CD4-positive, alpha-beta T cell treated with Interferon gamma for 1 hour (primary cell): ENCODE measurements at regions not wholly inside any gene's neighbourhood (a gene's known extent, or its start where the extent isn't known, plus 50 kb on each side); places are given as distances from the start of the nearest gene placed in this dataset.

Experiments
- DNase-seq: peaks from one replicate; pipeline ENCODE4 v3.0.0-alpha.2; 2020

DNA sequence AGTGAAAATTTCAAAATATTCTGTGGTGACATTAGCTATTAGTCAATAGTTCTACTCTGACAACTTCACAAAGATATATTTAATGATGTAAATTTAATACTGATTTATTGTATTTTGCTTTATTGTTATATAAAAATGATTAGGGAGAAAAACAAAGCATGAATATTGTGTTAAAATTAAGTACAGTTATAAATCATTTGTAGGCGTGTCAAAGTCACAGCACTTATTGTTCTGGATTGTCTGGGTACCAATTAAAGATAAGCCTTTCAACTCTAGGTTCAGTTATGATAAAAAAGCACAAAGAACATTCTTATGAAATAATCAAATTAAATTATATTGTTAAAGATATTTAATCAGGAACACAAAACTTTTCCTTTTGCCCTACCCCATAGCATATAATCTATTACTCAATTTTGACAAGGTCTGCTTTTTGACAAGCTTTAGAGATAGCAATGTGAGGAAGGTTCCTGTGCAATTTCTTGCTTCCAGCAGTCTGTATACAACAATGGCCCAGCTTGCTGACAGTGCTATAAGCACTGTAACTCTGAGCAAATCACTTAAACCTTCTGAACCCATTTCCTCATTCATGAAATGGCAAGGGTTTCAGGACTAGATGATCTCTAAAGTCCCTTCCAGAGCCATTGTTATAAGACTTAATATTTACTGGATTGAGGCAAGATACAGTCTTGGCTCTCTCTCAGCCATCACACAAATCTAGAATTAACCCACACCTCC is 910.3 kb upstream of the LCORL start:
- DNase-seq = no peak

DNA sequence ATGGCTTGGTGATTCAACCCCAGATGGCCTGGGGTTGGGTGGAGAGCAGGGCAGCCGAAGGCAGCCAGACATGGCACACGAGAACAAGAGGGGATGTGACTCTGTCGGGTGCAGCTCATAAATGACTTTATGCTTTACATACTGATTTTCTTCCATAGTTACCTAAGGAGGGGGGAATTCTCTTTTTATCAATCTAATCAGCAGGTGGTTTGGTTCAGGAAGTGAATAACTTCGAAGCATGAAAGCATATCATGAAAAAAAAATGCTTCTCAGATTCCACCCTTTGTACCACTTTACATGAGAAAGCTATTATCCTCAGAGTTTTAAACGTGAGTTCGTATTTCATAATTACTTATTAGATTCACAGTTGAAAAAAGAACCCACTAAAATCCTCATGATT is 908.9 kb upstream of the LCORL start:
- no peak for DNase-seq

DNA sequence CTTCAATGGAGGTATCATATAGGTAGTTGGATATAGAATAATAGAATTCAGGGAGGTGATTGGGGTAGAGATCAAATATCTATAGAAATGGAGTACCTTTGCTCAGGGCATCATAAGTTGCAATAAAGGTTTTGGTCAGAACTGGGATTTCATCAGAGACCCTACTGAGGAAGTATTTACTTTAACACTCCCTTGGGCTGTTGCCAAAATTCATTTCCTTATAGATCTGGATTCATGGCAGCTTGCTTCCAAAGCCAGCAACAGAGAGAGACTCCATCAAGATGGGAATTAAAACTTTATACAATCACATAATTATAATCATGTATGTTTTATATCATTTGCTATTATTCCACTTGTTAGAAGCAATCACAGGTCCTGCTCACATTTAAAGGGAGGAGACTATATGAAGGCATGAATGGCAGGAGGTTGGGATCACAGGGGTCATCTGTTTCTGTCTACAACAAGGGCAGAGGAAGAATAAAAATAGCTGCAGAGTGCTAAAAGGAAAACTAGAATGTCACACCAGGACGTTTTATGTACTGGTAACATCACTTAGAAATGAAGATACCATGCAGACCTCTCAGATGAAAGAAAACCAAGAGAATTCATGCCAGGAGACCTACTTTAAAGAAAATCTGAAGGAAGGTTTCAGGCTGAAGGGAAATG is 902.1 kb upstream of the LCORL start:
- no peak for DNase-seq

DNA sequence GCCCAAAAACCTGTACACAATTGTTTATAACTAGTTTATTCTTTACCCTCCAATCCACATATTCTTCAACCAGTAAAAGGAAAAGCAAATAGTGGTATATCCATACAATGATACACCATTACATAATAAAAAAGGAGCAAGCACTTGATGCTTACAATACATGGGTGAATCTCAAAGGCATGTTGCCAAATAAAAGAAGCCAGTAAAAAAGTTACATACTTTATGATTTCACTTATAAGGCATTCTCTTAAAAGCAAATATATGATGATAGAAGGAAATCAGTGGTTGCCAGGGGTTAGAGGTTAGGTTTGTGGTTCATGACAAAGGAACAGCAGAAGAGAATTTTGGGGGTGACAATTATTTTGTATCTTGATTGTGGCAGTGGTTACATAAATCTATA is 896.1 kb upstream of the LCORL start:
- DNase-seq = no peak

DNA sequence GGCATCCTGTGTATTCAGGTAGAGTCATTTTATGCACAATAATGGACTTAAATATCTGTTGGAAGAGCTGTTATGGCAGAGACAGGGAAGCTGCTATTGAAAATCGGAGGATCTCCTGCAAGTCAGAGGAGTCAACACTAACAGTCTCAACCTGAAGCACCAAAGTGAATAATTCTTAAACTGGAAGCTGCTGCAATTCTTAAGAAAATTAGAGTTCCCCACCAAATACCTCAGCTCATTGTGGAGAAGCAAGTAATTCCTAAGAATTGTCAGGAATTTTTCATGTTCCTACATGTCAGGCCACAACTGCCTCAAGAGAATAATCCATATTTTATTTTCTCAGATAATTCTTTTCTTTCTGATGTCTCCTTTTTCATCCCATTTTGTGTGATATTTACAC is 892.6 kb upstream of the LCORL start:
- no peak for DNase-seq

DNA sequence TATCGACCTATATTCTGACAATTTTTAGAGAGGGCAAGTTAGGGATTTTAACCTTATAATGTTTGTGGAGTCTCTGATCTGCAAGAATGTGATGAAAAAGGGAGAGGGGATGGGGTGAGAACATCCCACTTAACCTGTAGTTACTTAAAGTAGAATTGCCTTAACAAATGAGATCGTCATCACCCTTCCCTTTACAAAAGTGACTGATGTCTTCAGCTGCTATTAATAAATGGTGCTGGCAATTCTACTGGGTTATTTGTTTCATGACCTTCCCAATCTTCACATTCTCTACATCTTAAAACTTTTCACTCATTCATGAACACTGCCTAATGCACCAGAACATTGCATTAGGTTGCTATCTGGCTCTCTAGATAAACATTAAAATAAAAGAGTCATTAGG is 873.4 kb upstream of the LCORL start:
- DNase-seq = no peak

DNA sequence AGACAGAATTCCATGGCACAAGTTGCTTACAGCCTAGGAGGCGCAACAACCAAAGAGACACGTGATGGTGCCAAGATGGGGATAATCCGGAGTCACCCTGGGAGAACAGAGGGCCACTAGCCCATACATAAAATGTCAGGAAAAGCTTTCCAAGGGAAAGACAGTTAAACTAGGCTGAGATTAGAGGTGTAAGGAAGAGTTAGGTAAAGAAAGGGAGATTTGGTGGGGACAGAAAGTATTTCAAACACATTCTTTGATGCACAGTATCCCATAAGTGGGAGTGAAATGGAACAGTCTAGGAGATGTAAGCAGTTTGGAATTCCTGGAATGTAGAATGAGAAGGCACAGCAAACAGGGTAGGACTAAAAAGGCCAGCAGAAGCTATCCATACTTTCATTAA is 860.9 kb upstream of the LCORL start:
- no peak for DNase-seq

DNA sequence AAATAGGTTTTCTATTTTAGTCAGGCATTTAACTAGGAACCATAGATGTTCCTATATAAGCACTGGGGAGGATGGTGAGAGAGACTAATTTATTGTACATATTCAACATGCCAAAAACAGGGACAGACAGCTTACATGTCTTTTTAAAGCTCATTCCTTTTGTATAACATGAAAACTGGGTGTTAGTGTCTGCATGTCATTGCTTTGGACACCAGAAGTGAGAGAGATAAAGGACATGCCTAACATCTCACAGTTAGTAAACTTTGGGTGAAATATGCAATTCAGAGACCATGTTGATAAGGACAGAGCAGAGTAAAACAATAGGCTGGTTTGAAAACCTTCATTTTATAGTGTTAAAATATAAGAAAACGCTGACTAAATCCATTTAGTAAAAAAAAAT is 860.0 kb upstream of the LCORL start:
- DNase-seq = no peak

DNA sequence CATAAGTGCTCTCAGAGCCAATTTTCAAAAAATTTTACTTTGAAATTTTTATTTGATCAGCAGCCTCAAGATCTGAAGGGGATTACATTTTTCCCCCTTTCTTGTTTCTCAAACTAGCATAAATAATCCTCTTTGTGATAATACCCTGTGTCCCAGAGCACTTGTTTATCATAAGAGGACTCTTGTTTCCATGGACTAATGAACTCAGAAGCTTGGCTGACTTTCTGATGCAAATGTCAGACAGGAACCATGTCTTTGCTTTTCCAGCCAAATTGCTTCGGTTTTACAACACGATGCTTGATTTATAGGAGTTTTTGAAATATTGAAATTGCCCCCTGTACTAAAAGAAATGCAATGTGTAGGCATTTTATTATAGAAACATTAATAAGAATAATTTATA is 859.3 kb upstream of the LCORL start:
- no peak for DNase-seq

DNA sequence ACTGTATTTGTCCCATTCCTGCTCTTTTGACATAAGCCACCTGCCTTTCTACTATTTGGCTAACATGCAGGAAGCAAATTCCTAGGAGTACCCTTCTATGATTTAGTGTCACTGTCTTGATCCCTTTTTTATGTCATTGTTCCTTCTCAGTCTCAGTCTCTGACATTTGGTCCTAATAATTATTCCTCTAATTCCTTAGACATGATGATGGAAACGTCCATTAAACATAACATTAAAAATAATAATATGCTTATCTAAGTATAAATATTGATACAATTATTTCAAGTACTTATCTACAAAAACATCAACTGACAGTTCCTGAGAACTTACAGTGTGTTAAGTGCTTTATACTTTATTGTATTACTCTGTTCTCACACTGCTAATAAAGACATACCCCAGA is 857.0 kb upstream of the LCORL start:
- no peak for DNase-seq

DNA sequence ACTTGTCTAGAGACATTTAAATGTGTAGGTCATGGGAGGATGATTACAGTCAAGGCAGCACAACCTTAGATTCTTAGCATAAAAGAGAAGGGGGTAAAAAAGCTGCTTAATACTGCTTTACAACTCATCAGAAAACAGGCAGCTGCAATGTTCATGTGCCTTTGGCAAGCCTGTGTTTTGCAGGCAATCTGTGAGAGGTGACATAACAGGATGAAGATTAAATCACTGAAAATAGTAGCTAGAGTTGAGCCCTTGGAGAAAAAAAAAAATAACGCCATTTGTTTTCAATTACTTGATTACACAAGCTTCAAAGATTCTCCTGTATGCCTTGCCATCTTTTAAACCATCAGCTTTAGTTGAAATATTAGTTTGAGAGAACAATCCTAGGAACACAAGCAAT is 847.6 kb upstream of the LCORL start:
- no peak for DNase-seq

DNA sequence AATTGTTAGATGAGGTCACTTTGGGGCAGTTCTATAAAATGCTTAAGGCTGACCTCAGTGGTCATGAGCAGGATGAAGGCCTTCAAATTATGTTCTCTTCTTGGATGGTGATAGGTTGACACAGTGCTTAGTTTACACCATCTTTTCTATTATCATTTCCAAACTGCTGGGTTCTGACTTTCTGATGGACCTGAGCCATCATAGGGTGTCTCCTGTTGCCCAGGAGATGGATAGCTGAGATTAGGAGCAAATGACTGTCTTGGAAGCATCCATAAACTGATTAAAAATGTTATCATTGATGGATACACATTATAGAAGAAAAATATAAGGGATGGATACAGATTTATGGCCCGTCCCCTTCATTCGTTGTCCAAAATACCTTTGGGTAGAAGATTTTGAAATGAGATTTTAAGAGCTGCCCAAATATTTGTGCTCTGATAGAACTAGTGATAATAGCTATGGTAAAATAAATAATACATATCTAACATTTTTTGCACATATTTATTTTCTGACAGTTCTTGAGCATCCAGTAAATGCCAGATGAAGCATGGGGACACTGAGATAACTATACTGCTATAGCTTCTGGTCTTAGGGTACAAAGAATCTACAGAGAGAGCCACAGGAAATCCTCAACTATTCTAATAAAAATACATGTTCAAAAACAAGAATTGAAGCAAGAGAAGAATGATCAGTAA is 839.4 kb upstream of the LCORL start:
- DNase-seq = no peak

DNA sequence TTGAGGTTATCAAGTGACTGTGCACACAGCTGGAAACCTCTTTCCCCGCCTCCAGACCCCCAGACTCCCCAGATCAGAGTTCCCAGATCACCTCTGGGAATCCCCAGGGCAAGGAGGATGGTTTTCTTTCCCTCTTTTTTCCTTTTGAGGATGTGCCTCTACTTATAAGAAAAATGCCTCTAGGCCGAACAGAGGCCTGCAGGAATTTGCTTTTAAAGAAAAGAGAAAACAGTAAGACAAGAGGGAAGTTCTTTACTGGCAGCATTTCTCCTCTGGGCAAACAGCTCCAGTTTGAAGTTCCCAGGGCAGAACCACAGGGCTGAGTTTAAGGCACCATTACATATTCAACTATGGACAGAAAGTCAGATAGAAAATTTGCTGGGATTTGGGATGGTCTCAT is 837.9 kb upstream of the LCORL start:
- DNase-seq = no peak

DNA sequence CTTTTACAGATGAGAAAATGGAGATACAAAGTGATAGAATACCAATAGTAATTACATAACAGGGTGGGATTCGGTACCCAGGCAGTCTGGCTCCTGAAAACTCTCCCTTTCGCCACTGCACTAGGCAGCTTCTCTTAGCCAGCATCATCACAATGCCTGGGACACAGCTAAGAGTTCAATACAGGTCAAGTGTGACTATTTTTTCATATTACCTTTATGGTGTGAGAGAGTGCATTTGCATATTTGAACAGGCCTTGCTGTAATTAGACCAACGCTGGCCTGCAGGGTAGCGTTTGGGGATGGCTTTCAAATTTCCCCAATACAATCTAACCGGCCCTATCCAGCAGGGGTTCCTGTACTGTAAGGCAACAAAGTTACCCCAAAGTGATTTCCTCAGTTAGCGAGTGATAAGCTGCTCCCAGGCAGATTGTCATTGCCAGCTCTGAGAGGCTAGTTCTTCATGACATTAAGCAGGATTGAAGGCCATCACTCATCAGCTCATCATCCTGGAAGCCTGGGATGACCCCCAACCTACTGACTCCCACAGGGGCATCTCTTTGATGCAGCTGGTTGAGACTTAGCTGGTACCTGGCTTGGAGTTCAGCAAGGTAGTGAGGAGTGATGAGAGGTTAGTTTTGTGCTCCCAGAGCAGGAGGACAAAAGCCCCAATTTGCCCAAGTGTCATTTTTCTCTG is 836.8 kb upstream of the LCORL start:
- DNase-seq = no peak

DNA sequence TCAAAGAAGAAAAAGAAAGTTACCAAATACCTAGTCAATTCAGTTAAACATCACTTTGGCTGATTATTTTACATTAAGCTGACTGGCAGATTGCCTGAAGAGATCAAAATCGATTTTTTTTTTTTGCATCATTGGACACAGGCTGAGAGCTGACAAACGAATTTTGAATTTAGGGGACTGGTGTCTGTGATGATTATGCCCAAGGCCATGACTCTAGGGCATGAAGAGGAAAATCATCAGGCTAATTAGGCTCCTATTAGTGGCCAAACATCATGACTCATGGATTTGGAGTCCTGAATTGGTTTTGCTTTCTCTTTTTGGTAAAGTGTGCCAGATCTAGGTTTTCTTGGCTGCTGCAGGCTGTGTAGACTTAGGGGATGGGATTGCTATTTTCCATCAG is 829.3 kb upstream of the LCORL start:
- DNase-seq = no peak

DNA sequence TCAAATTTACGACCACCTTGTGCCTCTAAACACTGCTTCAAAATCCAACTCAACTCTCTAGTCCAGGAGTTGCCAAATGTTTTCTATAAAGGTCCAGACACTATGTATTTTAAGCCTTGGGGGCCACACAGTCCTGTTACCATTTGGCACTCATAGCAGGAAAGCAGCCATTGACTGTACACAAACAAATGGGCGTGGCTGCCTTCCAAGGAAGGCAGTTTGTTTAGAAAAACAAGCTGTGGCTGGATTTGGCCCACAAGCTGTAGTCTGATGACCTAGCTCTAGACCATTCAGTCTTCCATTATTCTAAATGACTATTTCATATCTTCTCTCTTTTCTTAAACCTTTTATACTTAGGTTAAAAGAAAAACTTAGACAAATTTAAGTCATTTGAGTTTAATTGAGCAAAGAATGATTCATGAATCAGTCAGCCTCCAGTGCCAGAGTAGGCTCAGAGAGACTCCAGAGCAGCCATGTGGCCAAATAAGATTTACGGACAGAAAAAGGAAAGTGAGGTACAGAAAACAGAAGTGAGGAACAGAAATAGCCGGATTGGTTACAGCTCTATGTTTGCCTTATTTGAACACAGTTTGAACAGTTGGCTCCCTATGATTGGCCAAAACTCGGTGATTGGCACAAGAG is 825.8 kb upstream of the LCORL start:
- DNase-seq = no peak

DNA sequence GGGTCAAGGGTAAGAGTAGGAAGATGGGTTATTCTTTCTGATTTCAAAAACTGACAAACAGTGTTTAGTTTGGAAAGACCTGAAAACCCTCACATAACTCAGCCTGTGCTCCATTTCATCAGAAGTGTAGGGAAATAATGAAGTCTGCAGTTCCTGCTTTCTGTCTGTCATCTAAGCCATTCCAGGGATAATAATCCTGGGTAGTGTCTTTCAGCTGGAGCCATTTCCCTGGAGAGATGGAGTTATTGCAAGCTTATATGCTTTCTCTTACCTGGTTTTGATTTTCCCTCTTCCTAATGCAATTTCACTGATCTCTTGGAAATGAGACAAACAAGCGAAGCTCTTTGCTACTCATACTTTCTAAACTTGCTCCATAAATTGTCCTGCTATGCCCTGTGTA is 824.8 kb upstream of the LCORL start:
- DNase-seq = no peak

DNA sequence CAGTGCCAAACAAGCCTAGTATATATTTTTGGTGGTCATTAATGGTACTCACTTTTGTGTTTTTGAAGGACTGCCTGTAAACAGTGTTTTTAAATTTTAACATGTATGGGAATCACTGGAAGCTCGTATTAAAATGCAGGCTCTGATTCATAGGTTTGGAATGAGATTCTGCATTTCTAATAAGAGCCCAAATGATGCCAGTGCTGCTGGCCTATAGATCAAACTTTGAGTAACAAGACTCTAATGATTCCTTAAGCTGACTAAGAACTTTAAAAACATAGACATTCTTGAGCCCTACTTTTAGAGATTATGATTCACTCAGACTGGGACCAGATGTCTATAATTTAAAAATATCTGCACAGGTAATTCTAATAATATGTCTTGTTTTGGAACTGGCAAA is 823.2 kb upstream of the LCORL start:
- no peak for DNase-seq

DNA sequence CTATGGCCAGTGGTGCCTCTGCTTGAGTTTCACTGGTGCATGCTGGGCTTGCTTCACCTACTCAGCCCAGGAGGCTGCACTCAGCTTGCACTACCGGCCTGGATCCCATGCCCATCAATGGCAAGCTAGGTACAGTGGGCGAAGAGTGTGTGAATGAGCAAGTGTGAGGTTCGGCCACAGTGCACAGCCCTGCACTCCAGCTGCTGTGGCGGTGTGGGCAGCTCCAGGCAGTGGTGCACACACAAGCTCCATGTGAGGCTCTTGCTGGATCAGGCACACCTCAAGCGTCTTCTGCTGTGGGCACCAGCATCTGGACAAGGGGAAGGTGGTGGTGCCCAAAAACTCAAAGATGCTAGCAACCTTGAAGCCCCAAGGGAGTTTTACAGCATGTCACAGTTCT is 820.9 kb upstream of the LCORL start:
- no peak for DNase-seq

DNA sequence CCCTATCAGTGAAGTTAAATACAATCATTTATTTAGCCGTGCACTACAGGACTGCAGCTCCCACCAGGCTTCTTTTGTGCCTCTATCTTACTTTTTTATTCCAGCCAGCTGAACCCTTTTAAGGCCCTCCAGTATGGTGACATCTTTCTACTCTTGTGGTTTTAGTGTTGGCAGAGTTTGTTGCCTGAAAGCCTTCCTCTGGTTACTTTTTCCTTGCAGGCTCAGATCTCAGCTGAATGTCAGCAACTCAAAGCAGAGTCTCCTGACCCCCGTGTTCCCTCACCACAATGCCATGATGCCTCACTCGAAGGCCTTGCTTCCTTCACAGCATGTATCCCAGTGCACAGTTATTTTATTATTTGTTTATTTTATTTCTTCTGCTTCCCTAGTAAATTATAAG is 818.9 kb upstream of the LCORL start:
- no peak for DNase-seq

DNA sequence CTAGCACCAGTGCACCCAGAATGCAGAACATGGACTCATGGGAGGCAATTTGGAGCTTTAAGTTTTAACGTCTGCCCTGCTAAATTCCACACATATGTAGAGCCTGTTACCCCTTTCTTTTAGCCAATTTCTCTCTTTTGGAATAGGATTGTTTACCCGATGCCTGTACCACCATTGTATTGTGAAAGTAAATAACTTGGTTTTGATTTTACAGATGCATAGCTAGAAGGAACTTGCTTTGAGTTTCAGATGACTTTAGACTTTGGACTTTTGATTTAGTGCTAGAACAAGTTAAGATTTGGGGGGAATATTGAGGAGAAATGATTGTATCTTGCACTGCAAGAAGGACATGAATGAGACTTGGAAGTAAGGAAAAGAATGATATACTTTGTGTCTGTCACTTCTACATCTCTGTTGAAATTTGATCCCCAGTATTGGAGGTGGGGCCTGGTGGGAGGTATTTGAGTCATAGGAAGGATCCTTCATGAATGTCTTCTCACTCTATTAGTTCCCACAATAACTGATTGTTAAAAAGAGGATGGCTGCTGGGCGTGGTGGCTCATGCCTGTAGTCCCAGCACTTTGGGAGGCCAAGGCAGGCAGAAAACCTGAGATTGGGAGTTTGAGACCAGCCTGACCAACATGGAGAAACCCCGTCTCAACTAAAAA is 794.8 kb upstream of the LCORL start:
- no peak for DNase-seq

DNA sequence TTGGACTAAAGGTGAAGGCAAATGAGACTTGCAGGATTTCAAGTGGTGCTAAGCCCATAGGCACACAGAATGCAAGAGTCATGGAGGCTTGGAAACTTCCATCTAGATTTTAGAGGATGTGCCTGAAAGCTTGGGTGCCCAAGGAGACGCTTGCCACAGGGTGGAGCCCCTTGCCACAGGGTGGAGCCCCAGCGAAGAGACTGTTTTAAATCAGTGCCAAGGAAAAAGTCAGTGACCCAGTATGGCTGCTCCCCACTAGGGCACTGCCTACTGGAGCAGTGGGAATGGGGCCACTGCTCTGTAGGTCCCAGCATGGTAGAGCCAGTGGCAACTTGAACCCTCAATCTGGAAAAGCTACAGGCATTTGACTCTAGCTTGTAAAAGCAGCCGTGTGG is 794.2 kb upstream of the LCORL start:
- DNase-seq = no peak
